GM10266 (cell line): ENCODE measurements at regions not wholly inside any gene's neighbourhood (a gene's known extent, or its start where the extent isn't known, plus 50 kb on each side); places are given as distances from the start of the nearest gene placed in this dataset.

Experiments
- DNase-seq: peaks from one replicate; pipeline ENCODE4 v3.0.0; 2012; ENCODE audit errors: extremely low spot score
- CTCF ChIP-seq: IDR thresholded peaks from 2 replicates; pipeline ENCODE4 v1.5.1; 2012; ENCODE audit warnings: mild to moderate bottlenecking, low read depth; ENCODE audit not compliant: control insufficient read depth, insufficient read depth; ENCODE audit errors: missing control alignments

GRCh38 chr12:41802803-41803202, 341.9 kb downstream of the GXYLT1 start:
- no peak for TF ChIP-seq CTCF
- DNase-seq, result no peak

GRCh38 chr12:41801261-41801660, 343.4 kb downstream of the GXYLT1 start:
- DNase-seq, result no peak

GRCh38 chr12:41799671-41800070, 345.0 kb downstream of the GXYLT1 start:
- TF ChIP-seq CTCF, result no peak
- DNase-seq, result no peak

More at GRCh38 chr12:41801261-41801660, 343.4 kb downstream of the GXYLT1 start:
- no peak for TF ChIP-seq CTCF

GRCh38 chr12:41795910-41796309, 348.8 kb downstream of the GXYLT1 start:
- no peak for TF ChIP-seq CTCF
- no peak for DNase-seq

GRCh38 chr12:41795051-41795600, 349.5 kb downstream of the GXYLT1 start:
- DNase-seq, result no peak
- TF ChIP-seq CTCF, result no peak

GRCh38 chr12:41794336-41794735, 350.3 kb downstream of the GXYLT1 start:
- no peak for TF ChIP-seq CTCF

GRCh38 chr12:41784957-41785356, 359.7 kb downstream of the GXYLT1 start:
- DNase-seq, result no peak
- TF ChIP-seq CTCF, result no peak

More at GRCh38 chr12:41794336-41794735, 350.3 kb downstream of the GXYLT1 start:
- no peak for DNase-seq
